HEK293T (cell line): ENCODE measurements at regions not wholly inside any gene's neighbourhood (a gene's known extent, or its start where the extent isn't known, plus 50 kb on each side); places are given as distances from the start of the nearest gene placed in this dataset.

ENCODE experiments used
- ARNT ChIP-seq: fragments of 450-650 bp; IDR thresholded peaks from 2 replicates; pipeline ENCODE4 v1.6.1; 2017; ENCODE audit warnings: mild to moderate bottlenecking
- BHLHE40 ChIP-seq: fragments of 450-650 bp; IDR thresholded peaks from 2 replicates; pipeline ENCODE4 v1.6.1; 2016; ENCODE audit warnings: mild to moderate bottlenecking, moderate library complexity, borderline replicate concordance

- TF ChIP-seq ARNT (no peak), BHLHE40 (no peak)
Observed at GRCh38 chr1:73056826-73057225, 774.5 kb upstream of the NEGR1 start.
